HG03103 (cell line): ENCODE measurements at regions not wholly inside any gene's neighbourhood (a gene's known extent, or its start where the extent isn't known, plus 50 kb on each side); places are given as distances from the start of the nearest gene placed in this dataset.
"Not testable (repeated sequence)": the region's sequence is repeated elsewhere in the genome, so short reads cannot be mapped to it uniquely, and the experiment has no call there.

ENCODE experiments used
- ATAC-seq: cut with Tn5 transposase; IDR thresholded peaks from one replicate; pipeline ENCODE4 v1.9.1; 2021; ENCODE audit warnings: low read depth; ENCODE audit not compliant: unreplicated experiment

DNA sequence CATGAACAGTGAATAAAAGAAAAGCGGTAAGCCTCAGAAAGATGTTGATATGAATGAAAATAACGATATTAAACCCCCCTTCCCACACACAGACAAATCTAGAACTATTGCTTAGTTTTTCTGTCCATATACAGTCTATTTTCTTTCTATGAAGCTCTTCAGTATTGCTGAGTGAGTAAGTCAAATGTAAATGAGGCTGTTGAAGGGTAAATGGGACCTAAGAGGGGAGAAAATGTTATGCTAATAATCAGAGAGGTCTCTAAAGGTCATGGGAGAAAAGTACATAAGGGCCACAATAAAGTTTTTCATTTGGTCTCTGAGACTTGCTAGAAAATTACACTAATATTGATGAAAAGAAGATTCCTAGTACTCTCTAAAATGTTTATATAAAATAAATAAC, 56.2 kb downstream of the PABPC4L start:
- ATAC-seq = no peak

DNA sequence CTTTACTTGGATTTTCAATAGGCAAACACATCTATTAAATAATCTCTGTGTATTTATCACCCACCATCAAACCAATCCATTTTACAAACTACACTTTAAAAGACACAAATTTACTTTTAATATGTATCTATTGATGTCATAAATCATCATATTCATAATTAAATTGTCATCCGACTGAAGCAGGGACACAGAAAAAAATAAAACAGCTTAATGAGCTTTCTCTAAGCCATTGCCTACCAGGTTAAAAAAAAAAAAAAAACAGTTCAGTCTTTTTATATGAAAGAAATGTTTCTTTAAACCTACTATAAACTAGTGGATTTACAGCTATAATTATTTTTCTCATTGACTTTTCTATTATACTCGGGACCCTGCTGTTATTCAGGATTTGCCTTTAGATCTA, 57.3 kb downstream of the PABPC4L start:
- ATAC-seq = no peak

DNA sequence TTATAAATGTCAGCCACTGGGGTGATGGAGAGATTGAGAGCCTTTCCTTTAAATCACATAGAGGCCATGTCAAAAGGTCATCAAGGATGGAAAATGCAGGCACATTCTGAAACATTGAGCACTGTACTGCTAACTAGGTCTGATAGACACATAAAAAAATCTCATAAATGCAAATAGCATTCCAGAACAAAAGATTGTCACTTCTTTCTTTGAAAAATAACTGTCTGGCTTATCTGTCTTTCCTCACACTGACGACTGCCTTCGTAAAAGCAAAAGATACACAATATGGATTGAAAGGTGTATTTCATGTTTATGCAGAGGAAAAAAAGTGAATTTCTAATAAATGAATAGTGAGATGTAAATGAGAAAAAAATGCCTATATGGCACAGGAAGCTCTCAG, 59.9 kb downstream of the PABPC4L start:
- no peak for ATAC-seq

- no peak for ATAC-seq
Measured at GRCh38 chr4:134139188-134139587, 62.4 kb downstream of the PABPC4L start.

GRCh38 chr4:134132086-134132783, 69.4 kb downstream of the PABPC4L start:
- no peak for ATAC-seq

- ATAC-seq = no peak
Measured at GRCh38 chr4:134126955-134127354, 74.6 kb downstream of the PABPC4L start.

GRCh38 chr4:134126000-134126560, 75.5 kb downstream of the PABPC4L start:
- ATAC-seq = no peak

DNA sequence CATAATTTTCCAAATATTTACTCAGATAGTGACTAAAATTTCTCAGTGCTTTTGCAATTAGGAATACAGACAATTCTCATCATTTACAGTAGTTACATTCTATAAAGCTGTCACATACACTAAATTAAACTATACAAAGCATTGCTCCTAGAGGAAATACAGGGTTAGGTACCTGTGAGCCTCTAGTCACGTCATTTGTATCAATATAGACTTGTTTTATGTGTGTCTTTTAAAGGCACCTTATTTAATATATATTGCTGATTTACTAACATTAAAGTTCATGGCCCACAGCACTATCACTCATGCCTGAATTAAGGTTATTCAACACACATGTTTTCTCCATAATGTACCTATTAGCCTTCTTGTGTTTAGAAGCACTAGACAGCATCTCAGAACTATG, 78.7 kb downstream of the PABPC4L start:
- no peak for ATAC-seq

GRCh38 chr4:134117392-134118183, 84.0 kb downstream of the PABPC4L start:
- ATAC-seq = no peak

DNA sequence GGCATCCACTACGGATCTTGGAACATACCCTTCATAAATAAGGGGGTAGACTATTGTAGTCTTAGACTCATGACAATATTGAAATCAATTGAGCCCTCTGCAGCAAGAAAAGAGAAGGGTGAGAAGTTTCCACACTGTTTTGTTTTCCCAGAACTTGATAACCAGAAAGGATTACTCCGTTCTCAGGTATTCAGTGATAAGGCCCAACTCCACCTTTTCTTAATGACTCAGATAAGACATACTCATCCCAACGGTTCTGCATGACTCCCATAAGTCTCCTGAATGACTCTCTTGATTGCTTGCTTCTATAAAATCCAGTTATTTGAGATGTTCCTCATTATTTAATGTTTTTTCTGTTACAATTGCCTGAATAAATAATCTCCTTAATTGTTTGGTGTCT, 111.7 kb downstream of the PABPC4L start:
- ATAC-seq = no peak

- ATAC-seq = no peak
Measured at GRCh38 chr4:134085496-134085895, 116.1 kb downstream of the PABPC4L start.

- not testable (repeated sequence) for ATAC-seq
Measured at GRCh38 chr4:134079085-134079484, 122.5 kb downstream of the PABPC4L start.

- ATAC-seq = no peak
Measured at GRCh38 chr4:134078230-134078914, 123.2 kb downstream of the PABPC4L start.

DNA sequence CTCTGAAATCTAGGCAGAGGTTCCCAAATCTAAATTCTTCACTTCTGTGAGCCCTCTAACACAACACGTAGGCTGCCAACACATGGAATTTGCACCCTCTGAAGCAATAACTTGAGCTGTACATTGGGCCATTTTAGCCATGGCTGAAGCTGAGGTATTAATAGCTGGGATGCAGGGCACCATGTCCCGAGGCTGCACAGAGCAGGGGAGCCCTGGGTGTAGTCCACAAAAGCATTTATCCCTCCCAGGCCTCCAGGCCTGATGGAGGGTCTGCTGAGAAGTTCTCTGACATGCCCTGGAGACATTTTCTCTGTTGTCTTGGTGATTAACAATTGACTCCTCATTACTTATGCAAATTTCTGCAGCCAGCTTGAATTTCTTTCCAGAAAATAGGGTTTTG, 127.9 kb downstream of the PABPC4L start:
- no peak for ATAC-seq

- ATAC-seq = no peak
Measured at GRCh38 chr4:134072137-134072536, 129.5 kb downstream of the PABPC4L start.

GRCh38 chr4:134070174-134070573, 131.4 kb downstream of the PABPC4L start:
- ATAC-seq = no peak

DNA sequence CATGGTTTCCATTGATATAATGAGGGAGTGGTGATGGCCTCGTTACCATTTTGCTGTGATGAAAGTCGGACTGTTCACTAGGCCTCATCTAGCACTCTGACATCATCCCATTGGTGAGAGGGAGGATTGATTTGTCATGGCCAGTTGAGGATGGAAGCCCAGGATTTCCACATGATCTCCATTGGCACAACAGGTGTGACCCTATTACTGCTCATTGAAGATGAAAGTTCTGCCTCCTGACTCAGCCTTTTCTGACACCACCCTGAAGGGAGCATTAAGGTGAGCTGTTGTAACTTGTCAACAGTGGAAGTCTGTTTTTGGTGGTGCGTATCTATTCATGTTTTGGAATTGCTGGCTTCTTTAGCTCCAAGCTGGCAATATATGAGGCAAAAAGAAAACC, 144.2 kb downstream of the PABPC4L start:
- no peak for ATAC-seq

GRCh38 chr4:134046221-134046620, 155.4 kb downstream of the PABPC4L start:
- not testable (repeated sequence) for ATAC-seq

GRCh38 chr4:134045411-134045810, 156.2 kb downstream of the PABPC4L start:
- ATAC-seq = no peak

DNA sequence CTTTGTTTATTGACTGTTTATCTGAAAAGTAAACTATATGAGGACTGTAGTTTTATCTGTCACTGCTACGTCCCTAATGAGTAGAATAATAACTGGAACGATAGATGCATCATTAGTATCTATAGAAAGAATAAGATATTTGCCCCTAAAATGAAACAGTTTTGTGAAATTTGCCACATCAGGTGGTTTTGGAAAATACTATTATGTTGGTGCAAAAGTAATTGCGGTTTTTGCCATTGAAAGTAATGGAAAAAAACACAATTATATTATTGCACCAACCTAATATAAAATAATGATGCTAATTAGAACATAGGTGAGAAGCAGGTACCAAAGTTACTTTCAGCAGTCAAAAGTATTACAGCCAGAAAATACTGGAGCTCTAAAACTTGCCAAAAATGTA, 158.3 kb downstream of the PABPC4L start:
- ATAC-seq = no peak

DNA sequence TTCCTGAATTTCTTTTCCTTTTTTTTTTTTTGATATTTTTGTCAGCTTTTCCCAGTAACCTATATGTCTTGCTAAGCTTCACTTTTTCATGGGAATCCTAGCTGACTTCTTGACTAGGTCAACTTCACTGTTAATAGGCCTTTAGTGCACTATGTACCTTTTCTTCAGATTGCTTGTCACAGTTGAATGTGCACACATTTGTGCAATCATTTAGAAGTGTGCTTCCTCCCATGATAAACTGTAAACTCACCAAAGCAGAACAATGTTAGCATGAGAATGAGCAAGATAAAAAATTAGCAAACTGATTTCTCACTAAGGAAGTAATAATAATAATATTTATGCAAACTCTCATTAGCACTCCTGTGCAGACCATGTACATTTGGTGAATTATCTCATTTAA, 173.2 kb downstream of the PABPC4L start:
- no peak for ATAC-seq
